Mammary epithelial cell (primary cell): ENCODE measurements at regions not wholly inside any gene's neighbourhood (a gene's known extent, or its start where the extent isn't known, plus 50 kb on each side); places are given as distances from the start of the nearest gene placed in this dataset.

Experiments
- EZH2 ChIP-seq: IDR thresholded peaks from 2 replicates; pipeline ENCODE4 v1.6.1; 2012; ENCODE audit warnings: low read length, inconsistent platforms, borderline replicate concordance
- TF ChIP-seq, protein P1 (sequence below), 2 donors: IDR thresholded peaks in 1 of 2; conservative IDR thresholded peaks in 1 of 2; 2 replicates each; pipeline ENCODE4 v1.5.1; 2011 to 2012; ENCODE audit warnings: inconsistent platforms in 2 of 2, low read length in 2 of 2, mild to moderate bottlenecking in 2 of 2, control low read depth in 1 of 2, low read depth in 1 of 2; ENCODE audit not compliant: insufficient read depth in 1 of 2; ENCODE audit errors: extremely low read depth in 1 of 2

GRCh38 chr3:76245073-76245472 lies 459.7 kb upstream of the ZNF717 start:
- TF ChIP-seq, protein P1, sequence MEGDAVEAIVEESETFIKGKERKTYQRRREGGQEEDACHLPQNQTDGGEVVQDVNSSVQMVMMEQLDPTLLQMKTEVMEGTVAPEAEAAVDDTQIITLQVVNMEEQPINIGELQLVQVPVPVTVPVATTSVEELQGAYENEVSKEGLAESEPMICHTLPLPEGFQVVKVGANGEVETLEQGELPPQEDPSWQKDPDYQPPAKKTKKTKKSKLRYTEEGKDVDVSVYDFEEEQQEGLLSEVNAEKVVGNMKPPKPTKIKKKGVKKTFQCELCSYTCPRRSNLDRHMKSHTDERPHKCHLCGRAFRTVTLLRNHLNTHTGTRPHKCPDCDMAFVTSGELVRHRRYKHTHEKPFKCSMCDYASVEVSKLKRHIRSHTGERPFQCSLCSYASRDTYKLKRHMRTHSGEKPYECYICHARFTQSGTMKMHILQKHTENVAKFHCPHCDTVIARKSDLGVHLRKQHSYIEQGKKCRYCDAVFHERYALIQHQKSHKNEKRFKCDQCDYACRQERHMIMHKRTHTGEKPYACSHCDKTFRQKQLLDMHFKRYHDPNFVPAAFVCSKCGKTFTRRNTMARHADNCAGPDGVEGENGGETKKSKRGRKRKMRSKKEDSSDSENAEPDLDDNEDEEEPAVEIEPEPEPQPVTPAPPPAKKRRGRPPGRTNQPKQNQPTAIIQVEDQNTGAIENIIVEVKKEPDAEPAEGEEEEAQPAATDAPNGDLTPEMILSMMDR (conservative IDR thresholded peaks at IDR 0.05 in 1 of 2, IDR thresholded peaks at IDR 0.05 in 1 of 2; ENCODE audit: extremely low read depth in 1 of 2, insufficient read depth in 1 of 2, low read depth in 1 of 2, low read length in 2 of 2) = no peak
- no peak for TF ChIP-seq EZH2
